ENCODE measurements at regions not wholly inside any gene's neighbourhood (a gene's known extent, or its start where the extent isn't known, plus 50 kb on each side); places are given as distances from the start of the nearest gene placed in this dataset.

DNA sequence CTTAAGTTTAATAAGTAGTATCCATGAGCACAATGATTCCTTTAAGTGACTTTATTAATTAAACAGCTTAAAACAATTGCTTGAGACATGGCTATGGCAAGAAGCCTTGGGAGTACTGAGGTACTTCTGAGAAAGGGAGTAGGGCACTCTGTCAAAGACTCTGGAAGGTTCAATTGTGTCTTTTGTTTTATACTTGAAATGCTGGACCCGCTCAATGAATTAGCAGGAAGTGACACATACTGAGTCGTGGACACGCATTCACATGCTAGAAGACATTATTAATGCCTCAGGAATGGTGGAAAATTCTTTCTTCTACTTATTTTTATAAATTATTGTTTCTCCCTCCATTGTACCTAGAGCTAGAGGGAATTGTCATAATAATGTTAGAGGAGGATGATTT, 347.3 kb upstream of the ZNF608 start:
- Histone ChIP-seq H3K4me3 (ENCODE audit: control insufficient read depth in 1 of 2, extremely low read depth in 1 of 2, low read length in 1 of 2) (no peak overlapping the region), H3K27me3 (replicated peaks in 1 of 2; ENCODE audit: control insufficient read depth in 2 of 2, extremely low read depth in 1 of 2, insufficient read depth in 2 of 2, low read length in 1 of 2) (no peaks in the 10 kb centered on the region), H3K4me1 (ENCODE audit: control insufficient read depth in 1 of 2, extremely low read depth in 1 of 2, insufficient read depth in 2 of 2, low read length in 2 of 2) (no peaks in the 10 kb centered on the region), H3K27ac (ENCODE audit: low read length) (no peak overlapping the region), H3K36me3 (ENCODE audit: control insufficient read depth in 2 of 2, extremely low read depth in 1 of 2, insufficient read depth in 1 of 2, low read length in 1 of 2) (no peaks in the 10 kb centered on the region), H3K9me3 (no peaks in the 10 kb centered on the region)
- Mint-ChIP-seq H3K27ac (no peak overlapping the region), H3K9me3 (peaks cover 3 to 23% (median 8%) of the 10 kb centered on the region in 3 donors), H3K4me1 (no peaks in the 10 kb centered on the region), H3K4me3 (no peak overlapping the region), H3K36me3 (no peaks in the 10 kb centered on the region), H3K27me3 (no peaks in the 10 kb centered on the region)
- POLR2A ChIA-PET, result no interaction called here
- DNase-seq, result no peak
- ATAC-seq (replicated peaks in 1 of 4), result no peak
- no CpG with 5 or more reads among the region's 3 CpGs for WGBS (ENCODE audit: insufficient coverage)
- CTCF ChIA-PET, result no interaction called here

DNA sequence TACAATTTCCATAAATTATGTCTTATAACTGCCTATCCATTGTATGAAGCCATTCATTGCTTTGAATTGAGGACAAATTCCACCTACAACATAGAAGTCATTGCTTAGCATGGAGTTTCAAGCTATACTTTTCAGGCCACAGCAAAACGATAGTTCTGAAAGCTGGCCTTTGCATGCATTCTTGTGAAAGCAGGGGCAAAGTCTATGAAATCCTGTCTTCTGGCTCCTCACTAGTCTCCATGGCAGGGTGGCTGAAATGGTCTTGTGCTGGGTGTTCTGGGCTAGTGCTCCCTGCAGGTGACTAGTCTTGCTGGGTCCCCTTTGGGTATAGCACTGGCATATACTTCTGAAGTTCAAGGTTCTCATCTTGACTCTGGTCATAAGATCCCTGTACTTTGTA, 353.9 kb upstream of the ZNF608 start:
- no peak for DNase-seq
- Histone ChIP-seq H3K4me3 (ENCODE audit: control insufficient read depth in 1 of 2, extremely low read depth in 1 of 2, low read length in 1 of 2) (no peak overlapping the region), H3K9me3 (no peaks in the 10 kb centered on the region), H3K36me3 (ENCODE audit: control insufficient read depth in 2 of 2, extremely low read depth in 1 of 2, insufficient read depth in 1 of 2, low read length in 1 of 2) (no peaks in the 10 kb centered on the region), H3K4me1 (ENCODE audit: control insufficient read depth in 1 of 2, extremely low read depth in 1 of 2, insufficient read depth in 2 of 2, low read length in 2 of 2) (no peaks in the 10 kb centered on the region), H3K27ac (ENCODE audit: low read length) (no peak overlapping the region), H3K27me3 (replicated peaks in 1 of 2; ENCODE audit: control insufficient read depth in 2 of 2, extremely low read depth in 1 of 2, insufficient read depth in 2 of 2, low read length in 1 of 2) (no peaks in the 10 kb centered on the region)
- Mint-ChIP-seq H3K4me3 (no peak overlapping the region), H3K27me3 (no peaks in the 10 kb centered on the region), H3K36me3 (no peaks in the 10 kb centered on the region), H3K4me1 (no peaks in the 10 kb centered on the region), H3K9me3 (peaks cover 2 to 9% (median 5%) of the 10 kb centered on the region in 3 donors), H3K27ac (no peak overlapping the region)
- 83% methylated on average over 1 of the region's 1 CpG for WGBS (ENCODE audit: insufficient coverage)
- POLR2A ChIA-PET, result no interaction called here
- CTCF ChIA-PET, result no interaction called here
- ATAC-seq (replicated peaks in 1 of 4), result no peak

DNA sequence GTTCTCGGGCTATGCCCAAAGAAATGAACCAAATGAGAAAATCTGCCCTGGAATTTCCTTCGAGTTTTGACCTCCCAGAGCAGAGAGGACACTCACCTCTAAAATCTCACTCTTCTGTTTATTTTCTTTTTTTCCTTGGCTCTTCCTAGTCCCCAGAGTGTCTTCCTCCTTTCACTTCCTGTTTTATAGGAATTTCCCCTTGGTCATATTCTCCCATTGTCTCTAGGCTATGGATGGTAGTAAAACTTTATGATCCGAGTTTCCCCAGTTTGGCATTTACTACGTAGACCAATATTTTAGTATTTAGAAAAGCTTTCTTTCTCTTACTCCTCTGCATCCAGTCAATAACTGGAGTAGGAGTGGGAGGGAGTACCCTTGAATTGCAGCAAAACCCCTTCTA, 354.5 kb upstream of the ZNF608 start:
- Histone ChIP-seq H3K27ac (ENCODE audit: low read length) (no peak overlapping the region), H3K4me3 (ENCODE audit: control insufficient read depth in 1 of 2, extremely low read depth in 1 of 2, low read length in 1 of 2) (no peak overlapping the region), H3K36me3 (ENCODE audit: control insufficient read depth in 2 of 2, extremely low read depth in 1 of 2, insufficient read depth in 1 of 2, low read length in 1 of 2) (no peaks in the 10 kb centered on the region), H3K9me3 (no peaks in the 10 kb centered on the region), H3K27me3 (replicated peaks in 1 of 2; ENCODE audit: control insufficient read depth in 2 of 2, extremely low read depth in 1 of 2, insufficient read depth in 2 of 2, low read length in 1 of 2) (no peaks in the 10 kb centered on the region), H3K4me1 (ENCODE audit: control insufficient read depth in 1 of 2, extremely low read depth in 1 of 2, insufficient read depth in 2 of 2, low read length in 2 of 2) (no peaks in the 10 kb centered on the region)
- DNase-seq (no peak), ATAC-seq (replicated peaks in 1 of 4) (no peak)
- WGBS (ENCODE audit: insufficient coverage), result 76% methylated on average over 2 of the region's 4 CpGs
- no peak overlapping the region for H3K4me3 Mint-ChIP-seq
- ChIA-PET POLR2A (no interaction called here), CTCF (no interaction called here)
- no peaks in the 10 kb centered on the region for H3K4me1 Mint-ChIP-seq
- H3K9me3 Mint-ChIP-seq, result peaks cover 0 to 6% (median 5%) of the 10 kb centered on the region in 3 donors
- no peaks in the 10 kb centered on the region for H3K36me3 Mint-ChIP-seq
- H3K27ac Mint-ChIP-seq, result no peak overlapping the region
- no peaks in the 10 kb centered on the region for H3K27me3 Mint-ChIP-seq

DNA sequence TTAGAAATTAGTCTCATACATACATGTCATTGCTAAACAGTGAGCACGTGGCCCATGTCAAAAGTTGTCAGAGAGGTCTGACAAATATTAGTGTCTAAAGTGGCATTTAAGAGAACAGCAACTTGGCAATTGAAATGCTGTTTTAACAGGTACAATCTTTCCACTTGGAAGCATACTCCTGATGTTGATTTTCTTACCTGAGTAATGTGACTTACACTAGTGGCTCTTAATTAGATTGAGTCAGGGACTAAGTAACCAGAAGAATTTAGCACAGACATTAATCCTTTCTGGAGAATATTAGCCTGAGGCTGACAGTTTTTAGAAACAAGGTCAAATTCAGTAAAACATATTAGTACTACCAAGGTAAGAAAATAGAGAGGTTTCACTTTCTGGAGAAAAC, 357.0 kb upstream of the ZNF608 start:
- Mint-ChIP-seq H3K36me3 (no peaks in the 10 kb centered on the region), H3K9me3 (peaks cover 0 to 6% (median 6%) of the 10 kb centered on the region in 3 donors), H3K4me3 (no peak overlapping the region), H3K27me3 (no peaks in the 10 kb centered on the region), H3K27ac (no peak overlapping the region), H3K4me1 (no peaks in the 10 kb centered on the region)
- ATAC-seq (replicated peaks in 1 of 4), result no peak
- ChIA-PET POLR2A (no interaction called here), CTCF (no interaction called here)
- H3K9me3 ChIP-seq, result no peaks in the 10 kb centered on the region
- H3K4me3 ChIP-seq (ENCODE audit: control insufficient read depth in 1 of 2, extremely low read depth in 1 of 2, low read length in 1 of 2), result no peak overlapping the region
- H3K27ac ChIP-seq (ENCODE audit: low read length), result no peak overlapping the region
- H3K36me3 ChIP-seq (ENCODE audit: control insufficient read depth in 2 of 2, extremely low read depth in 1 of 2, insufficient read depth in 1 of 2, low read length in 1 of 2), result no peaks in the 10 kb centered on the region
- WGBS (ENCODE audit: insufficient coverage), result no CpG with 5 or more reads among the region's 1 CpG
- H3K4me1 ChIP-seq (ENCODE audit: control insufficient read depth in 1 of 2, extremely low read depth in 1 of 2, insufficient read depth in 2 of 2, low read length in 2 of 2), result no peaks in the 10 kb centered on the region
- H3K27me3 ChIP-seq (replicated peaks in 1 of 2; ENCODE audit: control insufficient read depth in 2 of 2, extremely low read depth in 1 of 2, insufficient read depth in 2 of 2, low read length in 1 of 2), result no peaks in the 10 kb centered on the region
- no peak for DNase-seq

DNA sequence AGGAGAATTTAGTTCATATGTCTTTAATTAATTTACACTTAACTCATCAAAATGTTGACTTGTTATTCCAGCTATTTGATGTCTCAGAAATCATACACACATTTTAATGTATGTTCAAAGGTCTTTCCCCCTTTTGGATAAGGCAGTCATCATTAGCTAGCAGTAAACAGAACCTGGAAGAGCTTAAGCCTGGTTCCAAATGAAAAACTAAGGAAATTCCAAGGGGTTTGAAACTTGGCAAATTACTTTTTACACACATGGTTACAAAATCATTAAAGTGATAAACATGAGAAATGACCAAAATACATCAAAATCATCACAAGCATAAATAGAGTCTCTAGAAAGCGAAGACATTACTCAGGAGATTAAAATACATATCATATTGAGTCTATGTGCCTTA, 359.8 kb upstream of the ZNF608 start:
- Histone ChIP-seq H3K4me3 (ENCODE audit: control insufficient read depth in 1 of 2, extremely low read depth in 1 of 2, low read length in 1 of 2) (no peak overlapping the region), H3K36me3 (ENCODE audit: control insufficient read depth in 2 of 2, extremely low read depth in 1 of 2, insufficient read depth in 1 of 2, low read length in 1 of 2) (no peaks in the 10 kb centered on the region), H3K4me1 (ENCODE audit: control insufficient read depth in 1 of 2, extremely low read depth in 1 of 2, insufficient read depth in 2 of 2, low read length in 2 of 2) (no peaks in the 10 kb centered on the region), H3K27ac (ENCODE audit: low read length) (no peak overlapping the region), H3K9me3 (no peaks in the 10 kb centered on the region), H3K27me3 (replicated peaks in 1 of 2; ENCODE audit: control insufficient read depth in 2 of 2, extremely low read depth in 1 of 2, insufficient read depth in 2 of 2, low read length in 1 of 2) (no peaks in the 10 kb centered on the region)
- no peaks in the 10 kb centered on the region for H3K4me1 Mint-ChIP-seq
- ChIA-PET POLR2A (no interaction called here), CTCF (no interaction called here)
- H3K27me3 Mint-ChIP-seq, result no peaks in the 10 kb centered on the region
- WGBS (ENCODE audit: insufficient coverage), result no CpG with 5 or more reads among the region's 1 CpG
- peaks cover 3 to 8% (median 6%) of the 10 kb centered on the region in 3 donors for H3K9me3 Mint-ChIP-seq
- no peak overlapping the region for H3K4me3 Mint-ChIP-seq
- H3K27ac Mint-ChIP-seq, result no peak overlapping the region
- no peaks in the 10 kb centered on the region for H3K36me3 Mint-ChIP-seq
- ATAC-seq (replicated peaks in 1 of 4) (no peak), DNase-seq (no peak)

DNA sequence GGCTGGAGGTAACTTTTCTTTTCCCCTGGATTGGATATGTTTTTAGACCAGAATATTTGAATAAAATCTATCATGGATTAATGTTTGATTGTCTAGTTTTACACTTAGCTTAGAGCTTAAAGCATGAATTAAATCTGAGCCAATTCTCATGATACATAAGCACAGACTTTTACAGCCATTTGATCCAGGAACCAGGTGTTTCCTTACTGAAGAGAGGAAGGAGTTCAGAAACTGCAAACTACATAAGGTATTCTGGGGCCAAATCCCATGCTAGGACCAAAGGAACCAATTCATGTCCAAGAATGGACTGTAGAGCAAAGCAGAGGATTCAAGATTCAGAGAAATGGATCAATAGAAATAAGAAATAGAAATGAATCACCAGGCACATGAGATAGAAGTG, 360.4 kb upstream of the ZNF608 start:
- Histone ChIP-seq H3K9me3 (no peaks in the 10 kb centered on the region), H3K27ac (ENCODE audit: low read length) (no peak overlapping the region), H3K27me3 (replicated peaks in 1 of 2; ENCODE audit: control insufficient read depth in 2 of 2, extremely low read depth in 1 of 2, insufficient read depth in 2 of 2, low read length in 1 of 2) (no peaks in the 10 kb centered on the region), H3K4me1 (ENCODE audit: control insufficient read depth in 1 of 2, extremely low read depth in 1 of 2, insufficient read depth in 2 of 2, low read length in 2 of 2) (no peaks in the 10 kb centered on the region), H3K36me3 (ENCODE audit: control insufficient read depth in 2 of 2, extremely low read depth in 1 of 2, insufficient read depth in 1 of 2, low read length in 1 of 2) (no peaks in the 10 kb centered on the region), H3K4me3 (ENCODE audit: control insufficient read depth in 1 of 2, extremely low read depth in 1 of 2, low read length in 1 of 2) (no peak overlapping the region)
- DNase-seq (no peak), ATAC-seq (replicated peaks in 1 of 4) (no peak)
- POLR2A ChIA-PET, result no interaction called here
- no peak overlapping the region for H3K4me3 Mint-ChIP-seq
- no peaks in the 10 kb centered on the region for H3K4me1 Mint-ChIP-seq
- H3K27ac Mint-ChIP-seq, result no peak overlapping the region
- H3K27me3 Mint-ChIP-seq, result no peaks in the 10 kb centered on the region
- CTCF ChIA-PET, result no interaction called here
- H3K9me3 Mint-ChIP-seq, result peaks cover 6 to 15% (median 8%) of the 10 kb centered on the region in 3 donors
- no peaks in the 10 kb centered on the region for H3K36me3 Mint-ChIP-seq

DNA sequence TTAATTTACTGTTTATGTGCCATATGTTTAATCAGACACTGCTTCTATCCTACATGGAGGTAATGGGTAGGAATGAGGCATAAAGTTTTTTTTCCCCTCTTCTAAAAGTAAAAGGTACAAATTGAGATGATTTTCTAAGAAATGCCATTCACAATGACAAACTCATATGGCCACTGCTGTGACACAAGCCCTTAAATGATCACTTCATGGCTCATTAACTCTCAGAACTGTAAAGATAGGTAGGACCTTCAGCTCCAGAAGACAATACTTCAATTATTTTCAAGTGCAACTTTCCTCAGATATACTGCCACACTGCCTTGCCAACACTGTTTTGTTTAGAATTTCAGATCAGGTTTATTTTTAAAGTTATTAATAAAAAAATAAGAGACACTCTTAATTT, 362.9 kb upstream of the ZNF608 start:
- no peak overlapping the region for H3K4me3 ChIP-seq (ENCODE audit: control insufficient read depth in 1 of 2, extremely low read depth in 1 of 2, low read length in 1 of 2)
- H3K27me3 Mint-ChIP-seq, result no peaks in the 10 kb centered on the region
- DNase-seq, result no peak

More for the DNA sequence above, 362.9 kb upstream of the ZNF608 start:
- ChIA-PET CTCF (no interaction called here), POLR2A (no interaction called here)
- no peak overlapping the region for H3K27ac Mint-ChIP-seq
- Histone ChIP-seq H3K36me3 (ENCODE audit: control insufficient read depth in 2 of 2, extremely low read depth in 1 of 2, insufficient read depth in 1 of 2, low read length in 1 of 2) (no peaks in the 10 kb centered on the region), H3K27ac (ENCODE audit: low read length) (no peak overlapping the region), H3K9me3 (no peaks in the 10 kb centered on the region), H3K4me1 (ENCODE audit: control insufficient read depth in 1 of 2, extremely low read depth in 1 of 2, insufficient read depth in 2 of 2, low read length in 2 of 2) (no peaks in the 10 kb centered on the region), H3K27me3 (replicated peaks in 1 of 2; ENCODE audit: control insufficient read depth in 2 of 2, extremely low read depth in 1 of 2, insufficient read depth in 2 of 2, low read length in 1 of 2) (no peaks in the 10 kb centered on the region)
- no peaks in the 10 kb centered on the region for H3K4me1 Mint-ChIP-seq
- H3K9me3 Mint-ChIP-seq, result peaks cover 8 to 21% (median 8%) of the 10 kb centered on the region in 3 donors
- H3K4me3 Mint-ChIP-seq, result no peak overlapping the region
- no peaks in the 10 kb centered on the region for H3K36me3 Mint-ChIP-seq
- ATAC-seq (replicated peaks in 1 of 4), result no peak

Measured in T-cell (primary cell).